ENCODE measurements at regions not wholly inside any gene's neighbourhood (a gene's known extent, or its start where the extent isn't known, plus 50 kb on each side); places are given as distances from the start of the nearest gene placed in this dataset.

- TF ChIP-seq GATA3 (IDR thresholded peaks at IDR 0.05; ENCODE audit: low read depth, low read length) = no peak
- no peak for TF ChIP-seq GATA2 (IDR thresholded peaks at IDR 0.05; ENCODE audit: low read depth, low read length)
These were observed 216.5 kb downstream of the URB2 start for GRCh38 chr1:229842302-229843255.
